Retinal pigment epithelial cell (primary cell): ENCODE measurements at regions not wholly inside any gene's neighbourhood (a gene's known extent, or its start where the extent isn't known, plus 50 kb on each side); places are given as distances from the start of the nearest gene placed in this dataset.
"Not testable (repeated sequence)": the region's sequence is repeated elsewhere in the genome, so short reads cannot be mapped to it uniquely, and the experiment has no call there.

Source experiments
- DNase-seq: peaks from one replicate; pipeline ENCODE4 v3.0.0-alpha.2; 2010; ENCODE audit warnings: low read depth
- H3K4me3 ChIP-seq: 2 replicates; pipeline ENCODE4 v1.5.1; 2011; ENCODE audit warnings: mild to moderate bottlenecking, low read length, control low read depth, moderate library complexity
- CTCF ChIP-seq: conservative IDR thresholded peaks from 2 replicates; pipeline ENCODE4 v1.5.1; 2011; ENCODE audit warnings: low read depth, low read length, control low read depth, inconsistent platforms

DNA sequence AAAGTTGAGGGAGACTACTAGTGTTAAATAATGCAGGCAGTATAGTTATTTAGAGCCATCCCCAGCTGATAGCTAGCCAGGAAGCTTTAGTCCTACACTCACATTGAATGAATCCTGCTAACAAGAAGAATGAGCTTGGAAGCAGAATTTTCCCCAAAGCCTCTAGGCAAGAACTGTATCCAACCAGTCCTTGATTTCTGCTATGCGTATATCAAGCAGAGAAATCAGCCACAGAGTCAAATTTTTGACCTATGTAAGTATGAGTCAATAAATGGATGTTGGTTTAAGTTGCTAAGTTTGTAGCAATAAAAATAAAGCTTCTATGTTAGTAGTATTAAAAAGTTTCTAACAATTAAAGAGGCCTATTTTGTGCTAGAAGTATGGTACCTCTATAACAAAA, 672.1 kb upstream of the CHD1 start:
- DNase-seq: no peak
- no peak for TF ChIP-seq CTCF
- H3K4me3 ChIP-seq: no peak overlapping the region

DNA sequence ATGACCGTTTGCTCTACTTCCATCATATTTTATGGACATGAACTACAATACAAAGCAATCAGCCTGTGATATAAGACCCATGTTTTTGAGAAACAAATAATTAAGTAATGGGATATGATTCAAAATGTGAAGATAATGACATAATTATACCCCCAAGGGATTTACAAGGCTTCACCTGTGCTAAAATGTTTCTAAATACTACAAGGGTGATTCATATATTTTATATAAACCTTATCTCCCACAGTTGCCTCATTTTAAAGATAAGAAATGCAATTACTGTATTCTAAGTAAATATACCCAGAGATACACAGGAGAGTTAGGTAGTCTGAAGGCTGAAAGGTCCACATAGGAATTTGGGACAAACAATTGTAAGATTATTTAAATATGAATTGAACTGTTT, 662.0 kb upstream of the CHD1 start:
- no peak for DNase-seq
- no peak overlapping the region for H3K4me3 ChIP-seq
- no peak for TF ChIP-seq CTCF

DNA sequence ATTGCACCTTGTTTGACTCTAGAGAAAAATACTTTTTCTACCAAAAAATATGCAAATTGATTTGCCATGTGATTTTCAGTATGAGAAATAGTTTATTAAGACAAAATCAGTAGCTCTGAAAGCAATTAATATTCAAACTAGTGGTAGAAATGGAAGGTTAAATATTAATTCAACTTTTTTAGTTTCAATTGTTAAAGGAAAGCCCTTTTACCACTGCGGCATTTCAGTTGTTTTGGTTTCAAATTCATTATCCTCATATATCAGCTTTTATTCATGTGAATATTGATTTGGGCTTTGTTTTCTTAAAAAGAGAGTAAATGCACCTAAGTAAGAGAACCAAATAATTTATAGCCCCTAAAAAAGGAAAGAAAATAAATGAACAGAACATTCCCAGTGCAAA, 660.6 kb upstream of the CHD1 start:
- no peak for DNase-seq
- TF ChIP-seq CTCF: no peak

GRCh38 chr5:99587983-99588382, 659.2 kb upstream of the CHD1 start:
- TF ChIP-seq CTCF: no peak
- H3K4me3 ChIP-seq: no peak overlapping the region
- no peak for DNase-seq

More for the DNA sequence above, 660.6 kb upstream of the CHD1 start:
- no peak overlapping the region for H3K4me3 ChIP-seq

- DNase-seq: no peak
- H3K4me3 ChIP-seq: no peak overlapping the region
- no peak for TF ChIP-seq CTCF
Observed at GRCh38 chr5:99586878-99587277, 658.1 kb upstream of the CHD1 start.

GRCh38 chr5:99581204-99581603, 652.4 kb upstream of the CHD1 start:
- H3K4me3 ChIP-seq, DNase-seq: not testable (repeated sequence)

DNA sequence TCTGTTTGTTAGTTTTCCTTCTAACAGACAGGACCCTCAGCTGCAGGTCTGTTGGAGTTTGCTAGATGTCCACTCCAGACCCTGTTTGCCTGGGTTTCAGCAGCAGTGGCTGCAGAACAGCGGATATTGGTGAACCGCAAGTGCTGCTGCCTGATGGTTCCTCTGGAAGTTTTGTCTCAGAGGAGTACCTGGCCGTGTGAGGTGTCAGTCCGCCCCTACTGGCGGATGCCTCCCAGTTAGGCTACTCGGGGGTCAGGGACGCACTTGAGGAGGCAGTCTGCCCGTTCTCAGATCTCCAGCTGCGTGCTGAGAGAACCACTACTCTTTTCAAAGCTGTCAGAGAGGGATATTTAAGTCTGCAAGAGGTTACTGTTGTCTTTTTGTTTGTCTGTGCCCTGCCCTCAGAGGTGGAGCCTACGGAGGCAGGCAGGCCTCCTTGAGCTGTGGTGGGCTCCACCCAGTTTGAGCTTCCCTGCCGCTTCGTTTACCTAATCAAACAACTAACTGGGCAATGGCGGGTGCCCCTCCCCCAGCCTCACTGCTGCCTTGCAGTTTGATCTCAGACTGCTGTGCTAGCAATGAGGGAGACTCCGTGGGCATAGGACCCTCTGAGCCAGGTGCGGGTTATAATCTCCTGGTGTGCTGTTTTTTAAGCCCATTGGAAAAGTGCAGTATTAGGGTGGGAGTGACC, 634.3 kb upstream of the CHD1 start:
- not testable (repeated sequence) for DNase-seq, H3K4me3 ChIP-seq

DNA sequence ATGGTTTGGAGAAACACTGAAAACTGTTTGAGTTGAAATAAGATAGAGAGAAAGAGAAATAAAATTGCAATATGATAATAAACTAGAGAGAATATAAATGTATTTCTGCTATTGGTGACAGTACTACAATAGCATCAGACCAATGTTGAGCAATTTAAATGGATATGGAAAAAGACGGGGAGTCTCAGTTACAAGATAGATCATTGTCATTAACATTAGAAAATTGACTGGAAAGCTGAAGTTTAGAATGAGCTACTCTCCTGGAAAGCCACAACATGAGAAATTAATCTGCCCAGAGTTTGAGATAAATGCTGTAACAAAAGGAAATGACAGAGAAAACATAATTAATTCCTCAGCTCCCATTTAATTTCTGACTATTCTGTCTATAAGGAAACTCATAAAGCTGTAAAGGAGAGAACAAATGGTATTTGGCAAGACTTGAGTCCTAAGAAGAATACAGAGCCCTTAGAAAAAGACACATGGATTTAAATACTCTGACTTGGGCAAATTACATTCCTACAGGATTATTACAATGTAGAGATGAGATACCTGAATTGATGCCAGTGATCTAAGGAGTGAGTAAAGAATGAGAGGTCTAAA, 624.5 kb upstream of the CHD1 start:
- DNase-seq: no peak
- no peak for TF ChIP-seq CTCF
- no peak overlapping the region for H3K4me3 ChIP-seq
